ENCODE measurements at regions not wholly inside any gene's neighbourhood (a gene's known extent, or its start where the extent isn't known, plus 50 kb on each side); places are given as distances from the start of the nearest gene placed in this dataset.
"Not testable (repeated sequence)": the region's sequence is repeated elsewhere in the genome, so short reads cannot be mapped to it uniquely, and the experiment has no call there.

- H2BK120ac ChIP-seq (ENCODE audit: low read depth, low read length, poor library complexity, severe bottlenecking): no peak overlapping the region
- H2AK5ac ChIP-seq (ENCODE audit: insufficient read length, low read length): no peak overlapping the region
- no peaks in the 10 kb centered on the region for H4K20me1 ChIP-seq (ENCODE audit: control insufficient read depth, insufficient read depth, insufficient read length)
- H2BK20ac ChIP-seq (ENCODE audit: low read depth, low read length, poor library complexity, severe bottlenecking): no peak overlapping the region
- no peak for DNase-seq
- no peaks in the 10 kb centered on the region; a peak in 1 of 5 replicates for H3K9me3 Mint-ChIP-seq
- no peak overlapping the region for H2AFZ ChIP-seq (ENCODE audit: low read length)
- H3K4me1 ChIP-seq (ENCODE audit: insufficient read depth, low read length): no peaks in the 10 kb centered on the region
- H3K79me1 ChIP-seq (ENCODE audit: insufficient read depth, low read depth, low read length, poor library complexity, severe bottlenecking): no peaks in the 10 kb centered on the region
- no peaks in the 10 kb centered on the region for H3K27me3 ChIP-seq (ENCODE audit: insufficient read depth, low read length)
- H2BK12ac ChIP-seq (ENCODE audit: insufficient read length, low read depth, low read length): no peak overlapping the region
- no peak overlapping the region for H3K4ac ChIP-seq (ENCODE audit: low read depth, low read length)
- no peak overlapping the region for H3K4me3 Mint-ChIP-seq
- H3K14ac ChIP-seq (ENCODE audit: insufficient read depth, low read length): no peak overlapping the region
- H3K36me3 Mint-ChIP-seq (ENCODE audit: insufficient read depth in 1 of 3, low read depth in 3 of 3): no peaks in the 10 kb centered on the region; a peak in 1 of 7 replicates
- no peaks in the 10 kb centered on the region for H3K9me3 ChIP-seq (ENCODE audit: control insufficient read depth, low read depth, low read length)
- H3K27ac Mint-ChIP-seq: no peak overlapping the region
- H3K23ac ChIP-seq (ENCODE audit: insufficient read length, low read depth, low read length): no peak overlapping the region
- H3K27me3 Mint-ChIP-seq (ENCODE audit: low read depth): no peaks in the 10 kb centered on the region; the same call in 1 of the 2 replicates
- H4K91ac ChIP-seq (ENCODE audit: insufficient read length, low read depth, low read length): no peak overlapping the region
- no peak overlapping the region for H4K8ac ChIP-seq (replicated peaks; ENCODE audit: insufficient read length, low read depth, low read length)
- H3K4me1 Mint-ChIP-seq: peaks cover 7 to 8% of the 10 kb centered on the region in 2 experiments
- no peak overlapping the region for H3T11ph ChIP-seq (ENCODE audit: low read length)
- no peaks in the 10 kb centered on the region for H3K79me2 ChIP-seq (ENCODE audit: insufficient read depth, low read length)
- no peak overlapping the region for H3K27ac ChIP-seq (ENCODE audit: insufficient read length, low read depth, low read length)
- no peak overlapping the region for H3K56ac ChIP-seq (ENCODE audit: insufficient read length, low read depth, low read length)
- no peak overlapping the region for H4K5ac ChIP-seq (ENCODE audit: insufficient read length, low read depth, low read length)
- no peak overlapping the region for H3K9ac ChIP-seq (ENCODE audit: extremely low read depth, insufficient read length, low read length)
- H3K23me2 ChIP-seq (ENCODE audit: insufficient read length, low read depth, low read length, poor library complexity, severe bottlenecking): no peaks in the 10 kb centered on the region
- no peak overlapping the region for H2BK15ac ChIP-seq (ENCODE audit: low read depth, low read length)
- H3K4me2 ChIP-seq (ENCODE audit: insufficient read depth, insufficient read length, low read length): no peak overlapping the region
- WGBS (ENCODE audit: extremely low coverage, insufficient read length, low lambda C conversion rate): no CpG with 5 or more reads among the region's 7 CpGs
- H2BK5ac ChIP-seq (ENCODE audit: insufficient read length, low read length): no peak overlapping the region
- H3K18ac ChIP-seq (ENCODE audit: insufficient read length, low read depth, low read length): no peak overlapping the region
- TF ChIP-seq CTCF (conservative IDR thresholded peaks at IDR 0.05): no peak
These were observed 657.1 kb downstream of the DOK5 start for GRCh38 chr20:55132523-55132922.

DNA sequence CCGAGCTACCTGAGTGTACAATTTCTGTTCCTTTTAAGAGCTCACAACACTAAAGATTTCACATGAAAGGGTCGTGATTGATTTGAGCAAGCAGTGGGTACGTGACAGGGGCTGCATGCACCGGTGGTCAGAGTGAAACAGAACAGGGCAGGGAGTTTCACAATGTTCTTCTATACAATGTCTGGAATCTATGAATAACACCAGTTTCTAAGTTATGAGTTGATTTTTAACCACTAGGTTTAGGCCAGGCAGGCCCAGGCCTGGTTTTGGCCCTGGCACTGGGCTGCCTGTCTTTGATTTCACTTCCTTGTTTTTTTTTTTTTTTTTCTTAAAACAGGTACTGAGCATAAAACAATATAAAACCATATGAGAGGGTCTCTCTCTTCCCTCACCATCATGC is 642.2 kb downstream of the DOK5 start:
- H3K9me3 Mint-ChIP-seq; H3K18ac ChIP-seq (ENCODE audit: insufficient read length, low read depth, low read length); H4K20me1 ChIP-seq (ENCODE audit: control insufficient read depth, insufficient read depth, insufficient read length); H4K91ac ChIP-seq (ENCODE audit: insufficient read length, low read depth, low read length); H3K4me3 Mint-ChIP-seq; H2BK15ac ChIP-seq (ENCODE audit: low read depth, low read length); H4K8ac ChIP-seq (replicated peaks; ENCODE audit: insufficient read length, low read depth, low read length); H3K79me1 ChIP-seq (ENCODE audit: insufficient read depth, low read depth, low read length, poor library complexity, severe bottlenecking); H3K27ac ChIP-seq (ENCODE audit: insufficient read length, low read depth, low read length); H3K4me1 Mint-ChIP-seq; H3K14ac ChIP-seq (ENCODE audit: insufficient read depth, low read length); H3T11ph ChIP-seq (ENCODE audit: low read length); H3K79me2 ChIP-seq (ENCODE audit: insufficient read depth, low read length); H3K23ac ChIP-seq (ENCODE audit: insufficient read length, low read depth, low read length); H2BK12ac ChIP-seq (ENCODE audit: insufficient read length, low read depth, low read length); H3K4me2 ChIP-seq (ENCODE audit: insufficient read depth, insufficient read length, low read length); H3K27ac Mint-ChIP-seq; H4K5ac ChIP-seq (ENCODE audit: insufficient read length, low read depth, low read length); H3K36me3 Mint-ChIP-seq (ENCODE audit: insufficient read depth in 1 of 3, low read depth in 3 of 3); H3K9ac ChIP-seq (ENCODE audit: extremely low read depth, insufficient read length, low read length); H2AK5ac ChIP-seq (ENCODE audit: insufficient read length, low read length); H3K4me1 ChIP-seq (ENCODE audit: insufficient read depth, low read length); H3K27me3 ChIP-seq (ENCODE audit: insufficient read depth, low read length); DNase-seq; H2AFZ ChIP-seq (ENCODE audit: low read length); H3K23me2 ChIP-seq (ENCODE audit: insufficient read length, low read depth, low read length, poor library complexity, severe bottlenecking); H2BK5ac ChIP-seq (ENCODE audit: insufficient read length, low read length); H3K56ac ChIP-seq (ENCODE audit: insufficient read length, low read depth, low read length); H2BK20ac ChIP-seq (ENCODE audit: low read depth, low read length, poor library complexity, severe bottlenecking); H3K9me3 ChIP-seq (ENCODE audit: control insufficient read depth, low read depth, low read length); H3K27me3 Mint-ChIP-seq (ENCODE audit: low read depth); H3K4ac ChIP-seq (ENCODE audit: low read depth, low read length); H2BK120ac ChIP-seq (ENCODE audit: low read depth, low read length, poor library complexity, severe bottlenecking): not testable (repeated sequence)
- WGBS (ENCODE audit: extremely low coverage, insufficient read length, low lambda C conversion rate): no CpG with 5 or more reads among the region's 4 CpGs

All from H9 (cell line).